Stimulated activated naive CD8-positive, alpha-beta T cell treated with anti-CD3 and anti-CD28 coated beads, Interleukin-15, Interleukin-2, amounts not matched to agents 100 ng/mL and 50 ng/mL, for 24 hours (primary cell): ENCODE measurements at regions not wholly inside any gene's neighbourhood (a gene's known extent, or its start where the extent isn't known, plus 50 kb on each side); places are given as distances from the start of the nearest gene placed in this dataset.

Source experiments
- H3K27ac Mint-ChIP-seq: one replicate; pipeline ENCODE4 v1.8.0; 2021; ENCODE audit warnings: mild to moderate bottlenecking, mixed read lengths
- H3K27me3 Mint-ChIP-seq: one replicate; pipeline ENCODE4 v1.8.0; 2021; ENCODE audit warnings: mixed read lengths
- H3K36me3 Mint-ChIP-seq: one replicate; pipeline ENCODE4 v1.8.0; 2021; ENCODE audit warnings: low read depth, mixed read lengths
- H3K4me1 Mint-ChIP-seq: one replicate; pipeline ENCODE4 v1.8.0; 2021; ENCODE audit warnings: low read depth, mixed read lengths
- H3K4me3 Mint-ChIP-seq: one replicate; pipeline ENCODE4 v1.8.0; 2021; ENCODE audit warnings: mild to moderate bottlenecking, mixed read lengths
- H3K9me3 Mint-ChIP-seq: one replicate; pipeline ENCODE4 v1.8.0; 2021; ENCODE audit warnings: mixed read lengths

- no peak overlapping the region for H3K4me3 Mint-ChIP-seq
- peaks cover 11% of the 10 kb centered on the region for H3K9me3 Mint-ChIP-seq
- H3K27ac Mint-ChIP-seq = no peak overlapping the region
These were observed 121.5 kb downstream of the WSCD1 start for GRCh38 chr17:6191405-6192324.

DNA sequence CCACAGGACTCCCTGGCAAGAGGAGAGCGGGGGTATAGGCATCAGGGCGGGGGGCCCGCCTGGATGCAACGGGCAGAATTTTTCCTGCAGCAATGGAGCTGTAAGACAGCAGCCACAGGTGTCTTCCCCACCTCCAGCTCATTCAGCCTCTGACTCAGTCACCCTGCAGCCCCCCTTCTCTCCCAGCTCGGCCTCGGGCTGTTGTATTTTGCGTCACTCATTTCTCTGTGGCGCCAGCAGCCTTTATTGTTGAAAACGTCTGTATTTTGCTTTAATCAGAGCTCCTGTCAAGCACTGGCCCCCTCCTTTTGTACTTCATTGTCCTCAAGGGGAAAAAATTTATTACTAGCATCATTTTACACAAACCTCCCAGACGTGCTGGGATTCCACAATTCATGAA lies 117.7 kb downstream of the WSCD1 start:
- H3K27me3 Mint-ChIP-seq = peaks cover 5% of the 10 kb centered on the region
- H3K27ac Mint-ChIP-seq = no peak overlapping the region
- H3K9me3 Mint-ChIP-seq = peaks cover 2% of the 10 kb centered on the region

More at GRCh38 chr17:6191405-6192324, 121.5 kb downstream of the WSCD1 start:
- no peaks in the 10 kb centered on the region for H3K36me3 Mint-ChIP-seq
- H3K27me3 Mint-ChIP-seq = peaks cover 5% of the 10 kb centered on the region
- H3K4me1 Mint-ChIP-seq = no peaks in the 10 kb centered on the region

GRCh38 chr17:6186998-6187397 lies 116.8 kb downstream of the WSCD1 start:
- H3K27me3 Mint-ChIP-seq = peaks cover 9% of the 10 kb centered on the region
- H3K4me1 Mint-ChIP-seq = no peaks in the 10 kb centered on the region
- no peak overlapping the region for H3K4me3 Mint-ChIP-seq
- H3K9me3 Mint-ChIP-seq = no peaks in the 10 kb centered on the region
- H3K36me3 Mint-ChIP-seq = no peaks in the 10 kb centered on the region
- H3K27ac Mint-ChIP-seq = no peak overlapping the region

More for the DNA sequence above, 117.7 kb downstream of the WSCD1 start:
- H3K4me1 Mint-ChIP-seq = no peaks in the 10 kb centered on the region
- H3K36me3 Mint-ChIP-seq = no peaks in the 10 kb centered on the region
- H3K4me3 Mint-ChIP-seq = no peak overlapping the region

DNA sequence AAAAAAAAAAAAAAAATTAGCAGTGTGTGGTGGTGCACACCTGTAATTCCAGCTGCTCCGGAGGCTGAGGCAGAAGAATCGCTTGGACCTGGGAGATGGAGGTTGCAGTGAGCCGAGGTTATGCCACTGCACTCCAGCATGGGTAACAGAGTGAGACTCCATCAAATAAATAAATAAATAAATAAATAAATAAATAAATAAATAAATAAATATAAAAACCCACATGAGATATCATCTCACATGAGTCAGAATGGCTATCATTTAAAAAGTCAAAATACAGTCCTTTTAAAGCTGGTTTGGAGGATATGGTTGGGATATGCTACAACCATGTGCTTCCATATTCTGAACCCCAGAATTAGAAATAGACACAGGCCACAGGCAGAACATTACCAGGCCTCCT lies 114.3 kb downstream of the WSCD1 start:
- Mint-ChIP-seq H3K4me3 (no peak overlapping the region), H3K4me1 (no peaks in the 10 kb centered on the region), H3K9me3 (no peaks in the 10 kb centered on the region), H3K27me3 (peaks cover 13% of the 10 kb centered on the region), H3K36me3 (no peaks in the 10 kb centered on the region), H3K27ac (no peak overlapping the region)

DNA sequence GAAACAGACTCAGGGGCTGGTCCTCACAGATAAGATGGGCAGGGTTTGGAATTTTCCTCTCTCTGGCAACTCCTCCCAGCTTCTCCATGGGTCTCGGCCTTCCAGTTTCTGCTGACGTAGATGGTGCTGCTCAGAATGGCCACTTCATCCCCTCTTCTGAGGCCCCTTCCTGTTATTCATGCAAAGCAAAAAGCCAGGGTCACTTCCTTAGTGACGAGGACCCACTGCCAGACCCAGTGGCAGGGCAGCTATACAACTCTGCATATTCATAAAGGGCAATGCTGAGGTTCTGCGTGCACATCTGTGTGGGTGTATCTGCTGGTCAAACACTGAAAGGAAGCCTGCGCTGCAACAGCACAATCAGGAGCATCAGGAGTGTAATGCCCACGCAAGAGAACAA lies 108.8 kb downstream of the WSCD1 start:
- H3K4me3 Mint-ChIP-seq = no peak overlapping the region
- H3K36me3 Mint-ChIP-seq = no peaks in the 10 kb centered on the region
- no peaks in the 10 kb centered on the region for H3K9me3 Mint-ChIP-seq
- peaks cover 16% of the 10 kb centered on the region for H3K27me3 Mint-ChIP-seq
- H3K27ac Mint-ChIP-seq = no peak overlapping the region
- no peaks in the 10 kb centered on the region for H3K4me1 Mint-ChIP-seq

GRCh38 chr17:6177941-6178694 lies 107.9 kb downstream of the WSCD1 start:
- Mint-ChIP-seq H3K36me3 (no peaks in the 10 kb centered on the region), H3K4me3 (no peak overlapping the region), H3K27ac (no peak overlapping the region), H3K27me3 (peaks cover 17% of the 10 kb centered on the region), H3K4me1 (no peaks in the 10 kb centered on the region), H3K9me3 (no peaks in the 10 kb centered on the region)
